Stimulated activated CD4-positive, alpha-beta T cell treated with anti-CD3 and anti-CD28 coated beads, Interleukin-15, amount 100 ng/mL, for 1 hour (primary cell): ENCODE measurements at regions not wholly inside any gene's neighbourhood (a gene's known extent, or its start where the extent isn't known, plus 50 kb on each side); places are given as distances from the start of the nearest gene placed in this dataset.

Experiments used
- DNase-seq, 2 donors: peaks; one replicate each; pipeline ENCODE4 v3.0.0-alpha.2; 2020; ENCODE audit warnings: low read depth in 1 of 2, low spot score in 1 of 2

DNA sequence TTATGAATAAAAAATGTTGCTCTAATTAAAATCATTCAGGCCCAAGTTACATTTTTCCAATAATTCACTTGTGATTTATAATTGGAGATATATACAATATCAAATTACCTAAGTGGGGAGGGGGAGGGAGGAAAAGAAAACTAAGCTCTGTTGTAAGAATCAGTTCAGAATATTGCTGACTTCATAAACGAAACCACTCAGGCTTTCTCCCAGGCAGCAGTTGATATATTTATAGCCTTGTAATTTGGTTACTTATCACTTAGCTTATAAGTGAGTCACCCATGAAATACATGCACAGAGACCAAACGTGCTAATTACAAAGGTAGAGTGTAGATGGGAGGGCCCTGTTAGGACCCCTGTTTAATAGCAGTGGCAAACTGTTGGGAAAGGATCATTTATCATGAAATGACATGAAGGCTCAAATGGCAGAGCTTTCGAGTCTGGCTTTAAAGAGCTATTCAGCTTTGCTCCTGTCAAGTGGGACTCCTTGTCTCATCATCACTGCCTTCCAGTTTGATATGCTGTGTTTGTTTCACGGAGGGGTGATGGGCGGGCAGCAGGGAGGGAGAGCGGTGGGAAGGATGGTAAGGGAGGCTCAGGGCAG, 105.6 kb upstream of the PGRMC2 start:
- DNase-seq, result no peak

DNA sequence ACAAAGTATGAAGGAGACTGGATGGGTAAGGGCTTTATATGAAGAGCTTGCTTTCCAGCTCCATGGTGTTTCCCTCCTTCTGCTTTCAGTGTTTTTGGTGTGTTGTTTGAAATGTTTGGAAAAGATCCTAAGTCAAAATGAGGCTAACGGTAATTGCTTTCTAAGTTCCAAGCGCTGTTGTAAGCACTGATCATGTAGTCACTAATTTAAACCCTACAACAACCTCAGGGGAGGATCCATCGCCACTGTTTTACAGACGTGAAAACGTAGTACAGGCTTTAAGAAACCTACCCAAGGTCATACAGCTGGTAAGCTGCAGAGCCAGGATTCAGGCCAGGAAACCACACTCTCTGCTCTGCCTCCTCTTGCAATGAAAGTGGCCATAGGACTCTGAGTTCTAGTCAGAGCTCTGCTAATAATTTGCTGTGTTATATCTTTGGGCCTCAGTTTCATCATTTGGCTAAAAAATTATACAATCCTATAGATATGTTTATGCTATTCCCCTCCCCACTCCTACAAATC, 102.9 kb upstream of the PGRMC2 start:
- DNase-seq, result no peak

- no peak for DNase-seq
Observed at GRCh38 chr4:128388796-128389195, 101.2 kb upstream of the PGRMC2 start.

DNA sequence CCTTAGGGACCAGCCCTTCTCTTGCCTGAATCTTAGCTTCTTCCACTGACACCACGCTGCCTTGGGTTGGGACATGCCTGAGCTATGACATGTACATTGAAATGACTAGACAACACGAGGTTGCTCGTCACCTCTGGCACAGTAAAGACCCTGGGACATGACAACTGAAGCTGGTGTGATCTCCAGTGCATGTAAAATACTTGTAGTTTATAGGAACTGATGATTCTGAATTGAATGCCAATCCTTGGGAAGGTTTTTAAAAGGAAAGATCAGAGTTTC, 100.7 kb upstream of the PGRMC2 start:
- DNase-seq, result no peak

DNA sequence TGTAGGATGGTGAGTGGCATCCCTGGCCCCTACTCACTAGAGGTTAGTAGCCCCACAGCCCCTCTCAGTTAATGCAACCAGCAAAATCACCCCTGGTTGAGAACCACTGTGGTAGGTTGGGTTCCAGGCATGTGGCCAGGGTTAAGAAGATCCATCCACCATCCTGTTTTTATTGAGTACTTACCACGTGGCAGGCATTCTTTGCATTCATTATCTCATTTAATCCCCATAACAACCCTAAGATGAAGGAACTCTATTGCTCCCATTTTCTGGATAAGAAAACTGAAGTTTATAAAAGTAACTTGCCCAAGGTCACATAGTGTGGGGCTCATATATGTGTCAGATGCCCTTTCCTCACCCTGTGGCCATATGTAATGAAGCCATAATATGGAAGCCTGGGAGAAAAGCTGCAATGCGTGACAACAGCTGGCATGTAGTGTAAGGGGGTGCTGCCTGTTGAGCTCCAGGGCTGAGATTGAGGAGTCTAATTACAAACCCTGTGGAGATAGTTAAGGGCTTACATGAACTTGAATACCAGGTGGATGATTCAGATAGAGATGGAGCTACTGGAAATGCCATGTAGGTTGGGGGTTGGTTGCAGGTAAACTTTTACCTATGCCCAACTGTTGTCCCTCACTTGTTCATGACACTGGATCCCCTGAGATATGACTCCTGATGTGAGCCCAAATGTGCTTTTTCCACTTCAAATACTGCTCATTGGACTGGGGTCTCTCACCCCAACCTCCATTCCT, 100.2 kb upstream of the PGRMC2 start:
- DNase-seq, result no peak

DNA sequence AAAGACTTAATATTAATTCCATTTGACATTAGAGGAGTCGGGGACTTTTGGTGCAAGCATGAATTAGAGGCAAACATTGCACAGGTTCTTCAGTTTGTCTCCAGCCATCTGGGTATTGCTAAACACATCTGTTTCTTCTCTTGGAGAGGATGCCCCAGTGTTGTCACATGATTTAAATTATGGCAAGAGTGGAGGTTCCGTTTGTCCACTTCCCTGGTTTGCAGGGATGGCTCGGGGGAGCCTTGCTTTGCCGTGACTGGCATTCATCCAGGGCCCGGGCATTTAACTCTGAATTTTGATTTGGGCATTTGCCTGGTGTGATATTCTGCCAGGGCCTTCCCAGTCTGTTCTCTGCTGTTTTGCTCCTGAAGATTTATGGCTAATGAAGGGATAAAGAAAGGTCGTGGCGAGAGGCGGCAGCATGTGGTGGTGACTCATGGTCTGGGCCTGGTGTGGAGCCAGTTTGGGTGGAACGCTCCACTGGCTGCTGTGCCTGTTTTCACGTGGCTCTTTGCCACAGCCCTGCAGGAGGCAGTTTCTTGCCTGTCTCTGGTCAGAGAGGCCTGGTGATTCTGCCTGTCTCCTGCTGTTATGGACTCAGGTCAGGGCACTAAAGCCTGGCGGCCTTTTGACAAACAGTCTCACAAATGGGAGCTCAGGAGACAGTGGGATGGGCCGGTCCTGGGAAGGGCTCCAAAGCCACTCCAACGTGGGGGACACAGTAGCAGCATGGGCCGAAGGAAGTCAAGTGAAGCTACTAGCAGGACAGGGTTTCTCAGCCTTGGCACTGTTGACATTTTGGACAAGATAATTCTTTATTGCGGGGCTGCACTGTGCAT, 99.4 kb upstream of the PGRMC2 start:
- DNase-seq, result no peak

- no peak for DNase-seq
Observed at GRCh38 chr4:128385683-128386304, 98.2 kb upstream of the PGRMC2 start.

- no peak for DNase-seq
Observed at GRCh38 chr4:128384765-128385598, 97.4 kb upstream of the PGRMC2 start.

- no peak for DNase-seq
Observed at GRCh38 chr4:128384091-128384520, 96.5 kb upstream of the PGRMC2 start.

- DNase-seq, result no peak
Observed at GRCh38 chr4:128381748-128382559, 94.3 kb upstream of the PGRMC2 start.

- no peak for DNase-seq
Observed at GRCh38 chr4:128380306-128380705, 92.7 kb upstream of the PGRMC2 start.

GRCh38 chr4:128379860-128380259, 92.2 kb upstream of the PGRMC2 start:
- no peak for DNase-seq

GRCh38 chr4:128378668-128379067, 91.1 kb upstream of the PGRMC2 start:
- no peak for DNase-seq

- DNase-seq, result no peak
Observed at GRCh38 chr4:128376958-128377357, 89.3 kb upstream of the PGRMC2 start.

GRCh38 chr4:128376303-128376702, 88.7 kb upstream of the PGRMC2 start:
- DNase-seq, result no peak

- DNase-seq, result no peak
Observed at GRCh38 chr4:128373628-128374027, 86.0 kb upstream of the PGRMC2 start.

GRCh38 chr4:128371876-128372275, 84.3 kb upstream of the PGRMC2 start:
- no peak for DNase-seq

DNA sequence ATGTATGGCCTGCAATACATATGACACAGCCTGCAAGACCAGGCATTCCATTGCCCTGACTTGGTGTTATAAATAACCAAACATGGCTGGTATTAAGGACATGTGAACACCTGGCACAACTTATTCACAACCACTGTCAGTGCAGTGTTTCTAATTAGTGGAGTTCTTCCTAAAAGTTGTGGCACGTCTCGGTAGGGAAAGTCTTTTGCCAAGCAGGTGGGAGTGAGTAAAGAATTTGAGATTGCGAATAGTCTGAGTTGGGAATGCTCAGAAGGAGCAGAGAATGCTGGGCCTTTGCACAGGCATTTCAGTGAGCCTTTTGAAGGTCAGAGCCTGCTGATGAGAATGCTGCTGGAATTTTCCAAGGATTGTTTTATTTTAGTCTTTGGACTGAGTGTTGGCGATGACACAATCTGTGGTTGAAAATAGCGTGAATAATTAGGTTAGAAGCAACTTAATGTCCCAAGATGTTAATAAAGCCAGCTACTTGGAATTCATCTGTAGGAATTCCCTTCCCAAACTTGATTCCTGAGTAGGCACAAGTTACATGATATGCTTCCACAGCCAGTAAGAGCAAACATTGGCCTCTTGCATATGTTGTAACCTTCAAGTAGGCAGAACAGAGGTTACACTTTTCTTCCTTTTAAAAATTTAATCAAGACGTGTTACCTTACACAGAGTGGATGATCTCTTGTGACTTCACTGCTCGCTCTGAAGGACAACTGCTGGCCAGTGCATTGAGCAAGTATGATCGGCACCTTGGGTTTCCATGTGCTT, 83.6 kb upstream of the PGRMC2 start:
- no peak for DNase-seq

DNA sequence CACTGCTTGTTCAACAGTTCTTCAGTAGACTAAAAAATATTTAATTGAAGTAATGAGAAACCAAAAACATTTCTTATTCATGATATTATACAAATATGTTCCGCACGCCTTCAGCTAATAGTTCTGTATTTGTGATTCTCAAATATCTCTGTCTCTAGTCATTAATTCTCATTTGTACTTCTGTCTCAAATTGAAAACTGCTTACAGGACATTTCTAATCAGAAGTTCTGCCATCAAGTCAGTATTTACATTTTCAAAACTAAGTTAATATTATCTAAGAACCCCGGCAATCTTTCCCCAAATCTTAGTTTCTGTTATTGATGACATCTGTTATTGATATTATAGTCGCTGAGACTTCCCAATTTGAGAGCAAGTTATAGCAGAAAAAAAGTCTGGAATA, 78.6 kb upstream of the PGRMC2 start:
- DNase-seq, result no peak
